Suprapubic skin (tissue), 3 donors: ENCODE measurements at regions not wholly inside any gene's neighbourhood (a gene's known extent, or its start where the extent isn't known, plus 50 kb on each side); places are given as distances from the start of the nearest gene placed in this dataset.

Experiments
- POLR2A ChIP-seq, 2 donors: fragments of 450-650 bp; IDR thresholded peaks; one replicate each; pipeline ENCODE4 v1.6.1; 2017; ENCODE audit warnings: antibody characterized with exemption in 2 of 2, mild to moderate bottlenecking in 2 of 2, moderate library complexity in 2 of 2
- TF ChIP-seq, protein P1 (sequence below), 2 donors: fragments of 200-600 bp in 1 of 2; fragments of 450-650 bp in 1 of 2; sonication (generic) in 1 of 2; IDR thresholded peaks; one replicate each; pipeline ENCODE4 v1.5.1; 2016 to 2019; ENCODE audit warnings: antibody characterized with exemption in 2 of 2, mild to moderate bottlenecking in 1 of 2, moderate library complexity in 1 of 2

DNA sequence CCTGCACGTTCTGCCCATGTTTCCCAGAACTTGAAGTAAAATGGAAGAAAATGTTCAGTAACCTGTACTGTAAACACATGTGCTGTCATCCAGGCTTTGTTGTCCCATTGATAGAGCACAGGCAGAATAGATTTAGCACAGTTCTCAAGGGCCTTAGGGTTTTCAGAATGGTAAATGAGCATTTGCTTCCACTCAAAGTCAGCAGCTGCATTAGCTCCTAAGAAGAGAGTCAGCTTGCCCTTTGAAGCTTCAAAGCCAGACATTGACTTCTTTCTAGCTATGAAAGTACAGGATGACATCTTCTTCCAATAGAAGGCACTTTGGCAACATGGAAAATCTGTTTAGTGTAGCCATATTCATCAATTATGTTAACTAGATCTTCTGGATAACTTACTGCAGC lies 76.2 kb upstream of the TMEM108 start:
- TF ChIP-seq POLR2A (IDR thresholded peaks at IDR 0.05), result no peak
- TF ChIP-seq, protein P1, sequence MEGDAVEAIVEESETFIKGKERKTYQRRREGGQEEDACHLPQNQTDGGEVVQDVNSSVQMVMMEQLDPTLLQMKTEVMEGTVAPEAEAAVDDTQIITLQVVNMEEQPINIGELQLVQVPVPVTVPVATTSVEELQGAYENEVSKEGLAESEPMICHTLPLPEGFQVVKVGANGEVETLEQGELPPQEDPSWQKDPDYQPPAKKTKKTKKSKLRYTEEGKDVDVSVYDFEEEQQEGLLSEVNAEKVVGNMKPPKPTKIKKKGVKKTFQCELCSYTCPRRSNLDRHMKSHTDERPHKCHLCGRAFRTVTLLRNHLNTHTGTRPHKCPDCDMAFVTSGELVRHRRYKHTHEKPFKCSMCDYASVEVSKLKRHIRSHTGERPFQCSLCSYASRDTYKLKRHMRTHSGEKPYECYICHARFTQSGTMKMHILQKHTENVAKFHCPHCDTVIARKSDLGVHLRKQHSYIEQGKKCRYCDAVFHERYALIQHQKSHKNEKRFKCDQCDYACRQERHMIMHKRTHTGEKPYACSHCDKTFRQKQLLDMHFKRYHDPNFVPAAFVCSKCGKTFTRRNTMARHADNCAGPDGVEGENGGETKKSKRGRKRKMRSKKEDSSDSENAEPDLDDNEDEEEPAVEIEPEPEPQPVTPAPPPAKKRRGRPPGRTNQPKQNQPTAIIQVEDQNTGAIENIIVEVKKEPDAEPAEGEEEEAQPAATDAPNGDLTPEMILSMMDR (IDR thresholded peaks at IDR 0.05), result no peak
